Liver (tissue), 8 donors: ENCODE measurements at regions not wholly inside any gene's neighbourhood (a gene's known extent, or its start where the extent isn't known, plus 50 kb on each side); places are given as distances from the start of the nearest gene placed in this dataset.
A peak's percentile ranks its signal among the peaks of the same experiment; 100 is the strongest.

Experiments used
- DNase-seq: peaks from one replicate; pipeline ENCODE4 v3.0.0-alpha.2; 2017; ENCODE audit warnings: low spot score
- H3K27ac ChIP-seq, 2 donors: one replicate each; pipeline ENCODE4 v1.7.0; 2013; ENCODE audit warnings: inconsistent platforms in 2 of 2, low read length in 2 of 2, control low read depth in 1 of 2, low read depth in 1 of 2, mild to moderate bottlenecking in 1 of 2
- H3K27me3 ChIP-seq, 4 donors: one replicate each; pipeline versions ENCODE4 v1.6.1 to v1.7.0; 2013; ENCODE audit warnings: low read length in 3 of 4, inconsistent platforms in 1 of 4, mild to moderate bottlenecking in 1 of 4, moderate library complexity in 1 of 4; ENCODE audit not compliant: control insufficient read depth in 4 of 4, insufficient read depth in 4 of 4
- H3K36me3 ChIP-seq, 4 donors: one replicate each; pipeline versions ENCODE4 v1.6.1 to v1.7.0; 2013; ENCODE audit warnings: low read length in 3 of 4, mild to moderate bottlenecking in 3 of 4, low read depth in 1 of 4, moderate library complexity in 1 of 4; ENCODE audit not compliant: control insufficient read depth in 4 of 4, insufficient read depth in 3 of 4
- H3K4me1 ChIP-seq, 4 donors: one replicate each; pipeline versions ENCODE4 v1.6.1 to v1.7.0; 2013; ENCODE audit warnings: low read length in 3 of 4, mild to moderate bottlenecking in 3 of 4, moderate library complexity in 1 of 4; ENCODE audit not compliant: control insufficient read depth in 4 of 4, insufficient read depth in 4 of 4
- H3K4me3 ChIP-seq, 3 donors: one replicate each; pipeline versions ENCODE4 v1.6.1 to v1.7.0; 2013; ENCODE audit warnings: low read length in 3 of 3, control low read depth in 1 of 3, low read depth in 1 of 3, mild to moderate bottlenecking in 1 of 3
- H3K9ac ChIP-seq, 2 donors: one replicate each; pipeline ENCODE4 v1.7.0; 2013; ENCODE audit warnings: low read length in 2 of 2, mild to moderate bottlenecking in 2 of 2, moderate library complexity in 2 of 2, control low read depth in 1 of 2, low read depth in 1 of 2
- H3K9me3 ChIP-seq, 4 donors: one replicate each; pipeline versions ENCODE4 v1.6.1 to v1.7.0; 2013; ENCODE audit warnings: low read length in 3 of 4; ENCODE audit not compliant: control insufficient read depth in 4 of 4
- CTCF ChIP-seq: fragments of 150-350 bp; IDR thresholded peaks from 2 replicates; pipeline ENCODE4 v1.5.1; 2017; ENCODE audit warnings: improper control_type of control experiment, low read depth, low read length; ENCODE audit not compliant: missing input control
- FOXA1 ChIP-seq: IDR thresholded peaks from 2 replicates; pipeline ENCODE4 v1.6.1; 2016; ENCODE audit warnings: antibody characterized with exemption
- FOXA2 ChIP-seq: IDR thresholded peaks from 2 replicates; pipeline ENCODE4 v1.6.1; 2016; ENCODE audit warnings: antibody characterized with exemption
- GABPA ChIP-seq, 2 donors: IDR thresholded peaks in 1 of 2; conservative IDR thresholded peaks in 1 of 2; 2 replicates each; pipeline ENCODE4 v1.6.1; 2016; ENCODE audit warnings: antibody characterized with exemption in 2 of 2, mild to moderate bottlenecking in 1 of 2, moderate library complexity in 1 of 2
- HNF4A ChIP-seq, 2 donors: conservative IDR thresholded peaks; 2 replicates each; pipeline ENCODE4 v1.6.1; 2016; ENCODE audit warnings: antibody characterized with exemption in 2 of 2, mild to moderate bottlenecking in 2 of 2
- HNF4G ChIP-seq: IDR thresholded peaks from 2 replicates; pipeline ENCODE4 v1.6.1; 2016; ENCODE audit warnings: antibody characterized with exemption
- JUND ChIP-seq, 2 donors: IDR thresholded peaks; 2 replicates each; pipeline ENCODE4 v1.6.1; 2016; ENCODE audit warnings: antibody characterized with exemption in 2 of 2
- NR2F2 ChIP-seq: IDR thresholded peaks from 2 replicates; pipeline ENCODE4 v1.6.1; 2016; ENCODE audit warnings: antibody characterized with exemption
- RAD21 ChIP-seq, 2 donors: IDR thresholded peaks; 2 replicates each; pipeline ENCODE4 v1.6.1; 2016; ENCODE audit warnings: antibody characterized with exemption in 2 of 2, mild to moderate bottlenecking in 2 of 2
- REST ChIP-seq: IDR thresholded peaks from 2 replicates; pipeline ENCODE4 v1.6.1; 2016; ENCODE audit warnings: antibody characterized with exemption, mild to moderate bottlenecking
- TAF1 ChIP-seq: conservative IDR thresholded peaks from 2 replicates; pipeline ENCODE4 v1.6.1; 2016; ENCODE audit warnings: antibody characterized with exemption, mild to moderate bottlenecking
- YY1 ChIP-seq: IDR thresholded peaks from 2 replicates; pipeline ENCODE4 v1.6.1; 2016; ENCODE audit warnings: antibody characterized with exemption, mild to moderate bottlenecking
- WGBS: extraction: QIAGEN DNeasy Blood & Tissue Kit; methylation state at CpG from one replicate; pipeline ENCODE4 v1.1.7; 2013; 5-methylcytosine and 5-hydroxymethylcytosine counted together
- TF ChIP-seq, protein P1 (sequence below): IDR thresholded peaks from 2 replicates; pipeline ENCODE4 v1.6.1; 2016; ENCODE audit warnings: antibody characterized with exemption
- TF ChIP-seq, protein P2 (sequence below): IDR thresholded peaks from 2 replicates; pipeline ENCODE4 v1.6.1; 2016; ENCODE audit warnings: antibody characterized with exemption
- TF ChIP-seq, protein P3 (sequence below): IDR thresholded peaks from 2 replicates; pipeline ENCODE4 v1.6.1; 2016; ENCODE audit warnings: antibody characterized with exemption
- donor health status: healthy.
- donor health status: healthy.
- donor health status: healthy.
- donor health status: healthy.
- donor health status: healthy.

- Histone ChIP-seq H3K4me1 (no peaks in the 10 kb centered on the region), H3K27me3 (no peaks in the 10 kb centered on the region), H3K27ac (no peak overlapping the region), H3K4me3 (no peak overlapping the region), H3K9ac (no peak overlapping the region), H3K9me3 (no peaks in the 10 kb centered on the region), H3K36me3 (no peaks in the 10 kb centered on the region)
- 83% methylated on average over 3 of the region's 3 CpGs for WGBS
- no peak for DNase-seq
- TF ChIP-seq NR2F2 (peak; percentile 87), YY1 (peak; percentile 35), FOXA2 (no peak)
Observed at GRCh38 chr21:16181018-16181417, 451.2 kb downstream of the USP25 start.

GRCh38 chr21:16185766-16186165 lies 456.0 kb downstream of the USP25 start:
- WGBS: 76% methylated on average over 1 of the region's 1 CpG
- no peaks in the 10 kb centered on the region for H3K36me3 ChIP-seq
- no peaks in the 10 kb centered on the region for H3K9me3 ChIP-seq
- H3K4me3 ChIP-seq: no peak overlapping the region
- no peak for DNase-seq
- H3K27me3 ChIP-seq: no peaks in the 10 kb centered on the region
- TF ChIP-seq YY1: no peak
- no peak for TF ChIP-seq FOXA2
- no peak for TF ChIP-seq RAD21 (IDR thresholded peaks at IDR 0.05)
- TF ChIP-seq FOXA1: no peak
- no peak for TF ChIP-seq REST
- no peak for TF ChIP-seq NR2F2
- TF ChIP-seq, protein P1, sequence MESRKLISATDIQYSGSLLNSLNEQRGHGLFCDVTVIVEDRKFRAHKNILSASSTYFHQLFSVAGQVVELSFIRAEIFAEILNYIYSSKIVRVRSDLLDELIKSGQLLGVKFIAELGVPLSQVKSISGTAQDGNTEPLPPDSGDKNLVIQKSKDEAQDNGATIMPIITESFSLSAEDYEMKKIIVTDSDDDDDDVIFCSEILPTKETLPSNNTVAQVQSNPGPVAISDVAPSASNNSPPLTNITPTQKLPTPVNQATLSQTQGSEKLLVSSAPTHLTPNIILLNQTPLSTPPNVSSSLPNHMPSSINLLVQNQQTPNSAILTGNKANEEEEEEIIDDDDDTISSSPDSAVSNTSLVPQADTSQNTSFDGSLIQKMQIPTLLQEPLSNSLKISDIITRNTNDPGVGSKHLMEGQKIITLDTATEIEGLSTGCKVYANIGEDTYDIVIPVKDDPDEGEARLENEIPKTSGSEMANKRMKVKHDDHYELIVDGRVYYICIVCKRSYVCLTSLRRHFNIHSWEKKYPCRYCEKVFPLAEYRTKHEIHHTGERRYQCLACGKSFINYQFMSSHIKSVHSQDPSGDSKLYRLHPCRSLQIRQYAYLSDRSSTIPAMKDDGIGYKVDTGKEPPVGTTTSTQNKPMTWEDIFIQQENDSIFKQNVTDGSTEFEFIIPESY: no peak
- TF ChIP-seq CTCF: no peak
- TF ChIP-seq GABPA (IDR thresholded peaks at IDR 0.05 in 1 of 2, conservative IDR thresholded peaks at IDR 0.05 in 1 of 2): no peak
- TF ChIP-seq HNF4G: no peak
- no peak for TF ChIP-seq JUND (IDR thresholded peaks at IDR 0.05)
- TF ChIP-seq TAF1: no peak
- TF ChIP-seq, protein P2, sequence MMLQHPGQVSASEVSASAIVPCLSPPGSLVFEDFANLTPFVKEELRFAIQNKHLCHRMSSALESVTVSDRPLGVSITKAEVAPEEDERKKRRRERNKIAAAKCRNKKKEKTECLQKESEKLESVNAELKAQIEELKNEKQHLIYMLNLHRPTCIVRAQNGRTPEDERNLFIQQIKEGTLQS: no peak
- TF ChIP-seq HNF4A (conservative IDR thresholded peaks at IDR 0.05): no peak
- TF ChIP-seq, protein P3, sequence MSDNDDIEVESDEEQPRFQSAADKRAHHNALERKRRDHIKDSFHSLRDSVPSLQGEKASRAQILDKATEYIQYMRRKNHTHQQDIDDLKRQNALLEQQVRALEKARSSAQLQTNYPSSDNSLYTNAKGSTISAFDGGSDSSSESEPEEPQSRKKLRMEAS: no peak
- no peak overlapping the region for H3K27ac ChIP-seq
- no peak overlapping the region for H3K9ac ChIP-seq
- no peaks in the 10 kb centered on the region for H3K4me1 ChIP-seq
